ENCODE measurements at regions not wholly inside any gene's neighbourhood (a gene's known extent, or its start where the extent isn't known, plus 50 kb on each side); places are given as distances from the start of the nearest gene placed in this dataset.

DNA sequence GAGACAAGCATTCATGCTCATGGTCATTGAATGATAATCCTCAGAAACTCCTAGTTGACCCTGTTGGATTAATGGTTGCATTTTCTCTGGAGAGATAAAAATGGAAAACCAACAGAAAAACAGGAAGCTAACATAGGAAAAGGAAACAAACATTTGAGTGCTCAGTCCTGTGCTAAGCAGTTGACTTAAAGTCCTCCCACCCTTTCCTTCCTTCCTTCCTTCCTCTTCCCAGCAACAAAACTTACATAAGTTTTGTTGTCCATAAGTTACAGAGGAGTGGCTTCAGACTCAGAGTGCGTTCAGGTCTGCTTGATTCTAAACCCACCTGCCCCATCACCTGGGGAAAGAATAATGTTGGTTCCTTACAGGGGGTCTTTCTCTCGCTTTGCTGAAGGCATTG is 163.8 kb upstream of the RGMA start:
- H3K4me3 ChIP-seq = no peak overlapping the region
- H3K79me2 ChIP-seq (ENCODE audit: control insufficient read depth, insufficient read depth, low read length) = no peaks in the 10 kb centered on the region
- SMC1A ChIA-PET (ENCODE audit: uncharacterized antibody, unreplicated experiment) = no interaction called here
- CTCF ChIA-PET = no interaction called here
- in situ Hi-C loops (cut with MboI) = no loop called here
- H3K36me3 ChIP-seq (ENCODE audit: control insufficient read depth in 2 of 2, insufficient read depth in 2 of 2, low read length in 1 of 2) = no peaks in the 10 kb centered on the region
- POLR2A ChIA-PET = no interaction called here
- BruUV-seq (replicated peaks) = no TSS peak
- no peak overlapping the region for H3K4me2 ChIP-seq (ENCODE audit: control insufficient read depth, insufficient read depth)
- no peak for ATAC-seq
- H3K27ac ChIP-seq (ENCODE audit: control insufficient read depth, insufficient read depth) = no peak overlapping the region
- no peak for FAIRE-seq
- H4K20me1 ChIP-seq (ENCODE audit: control insufficient read depth, insufficient read depth) = no peaks in the 10 kb centered on the region
- intact Hi-C loops (cut with micrococcal nuclease; ENCODE audit: unreplicated experiment) = no loop called here
- no peaks in the 10 kb centered on the region for H3K27me3 ChIP-seq (replicated peaks in 1 of 2; ENCODE audit: control insufficient read depth in 2 of 2, insufficient read depth in 2 of 2, low read length in 1 of 2)
- 4% methylated on average over 2 of the region's 2 CpGs for WGBS (ENCODE audit: insufficient coverage, insufficient replicate concordance, low lambda C conversion rate, missing lambda C conversion rate)
- RAD21 ChIA-PET (ENCODE audit: unreplicated experiment) = no interaction called here
- H3K4me1 ChIP-seq (ENCODE audit: control insufficient read depth, insufficient read depth, low read length) = no peaks in the 10 kb centered on the region
- no peaks in the 10 kb centered on the region for H3K9me3 ChIP-seq (replicated peaks; ENCODE audit: control insufficient read depth, insufficient read depth, low read length)
- H3K9ac ChIP-seq (ENCODE audit: control insufficient read depth, insufficient read depth, low read length) = no peak overlapping the region
- no peak for DNase-seq (ENCODE audit: low read depth, low spot score)
- no peak for TF ChIP-seq MTA2 (IDR thresholded peaks at IDR 0.05; ENCODE audit: low read depth)
- no peak for TF ChIP-seq RFX5 (IDR thresholded peaks at IDR 0.05; ENCODE audit: low read depth, low read length)
- TF ChIP-seq SREBF2 (IDR thresholded peaks at IDR 0.05; ENCODE audit: low read length) = no peak
- TF ChIP-seq SIN3A (IDR thresholded peaks at IDR 0.05; ENCODE audit: low read depth, low read length) = no peak
- TF ChIP-seq RB1 (IDR thresholded peaks at IDR 0.05; ENCODE audit: borderline replicate concordance) = no peak
- no peak for TF ChIP-seq CBX3 (IDR thresholded peaks at IDR 0.05; ENCODE audit: borderline replicate concordance, low read depth)
- TF ChIP-seq ZZZ3 (IDR thresholded peaks at IDR 0.05; ENCODE audit: control insufficient read depth, insufficient read length, low read depth) = no peak
- TF ChIP-seq TCF12 (IDR thresholded peaks at IDR 0.05; ENCODE audit: low read depth, low read length) = no peak
- no peak for TF ChIP-seq POU2F2 (IDR thresholded peaks at IDR 0.05; ENCODE audit: borderline replicate concordance, low read depth, low read length)
- H2AFZ ChIP-seq (ENCODE audit: control insufficient read depth, low read depth, low read length) = no peak overlapping the region

DNA sequence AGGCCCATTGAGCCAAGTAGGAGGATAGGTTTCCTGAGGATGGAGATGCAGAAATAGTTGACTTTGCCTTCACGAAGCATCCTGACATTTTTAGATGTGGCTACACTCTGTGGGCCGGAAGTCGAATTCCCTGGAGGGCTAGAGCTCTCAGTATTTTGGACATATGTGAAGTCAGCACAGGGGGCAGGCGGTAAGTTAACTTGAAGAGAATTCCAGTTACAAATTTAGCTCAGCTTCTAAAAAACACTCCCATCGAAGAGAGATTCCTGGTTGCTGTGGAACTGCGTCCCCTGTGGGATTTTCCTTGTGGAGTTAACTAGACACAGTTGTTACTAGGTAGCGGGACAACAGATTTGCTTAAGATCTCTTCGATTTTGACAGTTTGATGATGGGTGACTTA is 161.9 kb upstream of the RGMA start:
- H3K4me2 ChIP-seq (ENCODE audit: control insufficient read depth, insufficient read depth) = no peak overlapping the region
- H3K4me1 ChIP-seq (ENCODE audit: control insufficient read depth, insufficient read depth, low read length) = no peaks in the 10 kb centered on the region
- RAD21 ChIA-PET (ENCODE audit: unreplicated experiment) = no interaction called here
- no peaks in the 10 kb centered on the region for H3K9me3 ChIP-seq (replicated peaks; ENCODE audit: control insufficient read depth, insufficient read depth, low read length)
- 25% methylated on average over 8 of the region's 8 CpGs for WGBS (ENCODE audit: insufficient coverage, insufficient replicate concordance, low lambda C conversion rate, missing lambda C conversion rate)
- DNase-seq (ENCODE audit: low read depth, low spot score) = no peak
- H3K27ac ChIP-seq (ENCODE audit: control insufficient read depth, insufficient read depth) = no peak overlapping the region
- no peak overlapping the region for H3K4me3 ChIP-seq
- intact Hi-C loops (cut with micrococcal nuclease; ENCODE audit: unreplicated experiment) (no loop called here), in situ Hi-C loops (cut with MboI) (no loop called here)
- CTCF ChIA-PET = no interaction called here
- H3K36me3 ChIP-seq (ENCODE audit: control insufficient read depth in 2 of 2, insufficient read depth in 2 of 2, low read length in 1 of 2) = no peaks in the 10 kb centered on the region
- SMC1A ChIA-PET (ENCODE audit: uncharacterized antibody, unreplicated experiment) = no interaction called here
- no peak overlapping the region for H3K9ac ChIP-seq (ENCODE audit: control insufficient read depth, insufficient read depth, low read length)
- POLR2A ChIA-PET = no interaction called here
- no TSS peak for BruUV-seq (replicated peaks)
- FAIRE-seq = no peak
- no peak overlapping the region for H2AFZ ChIP-seq (ENCODE audit: control insufficient read depth, low read depth, low read length)
- no peaks in the 10 kb centered on the region for H4K20me1 ChIP-seq (ENCODE audit: control insufficient read depth, insufficient read depth)
- no peaks in the 10 kb centered on the region; a peak in 1 of 4 replicates for H3K27me3 ChIP-seq (replicated peaks in 1 of 2; ENCODE audit: control insufficient read depth in 2 of 2, insufficient read depth in 2 of 2, low read length in 1 of 2)
- H3K79me2 ChIP-seq (ENCODE audit: control insufficient read depth, insufficient read depth, low read length) = no peaks in the 10 kb centered on the region
- no peak for ATAC-seq
- TF ChIP-seq YBX1 (IDR thresholded peaks at IDR 0.05) (no peak), BACH1 (IDR thresholded peaks at IDR 0.05; ENCODE audit: borderline replicate concordance) (no peak), SUPT20H (IDR thresholded peaks at IDR 0.05; ENCODE audit: borderline replicate concordance, control insufficient read depth, low read depth, low read length) (no peak)
- TF ChIP-seq, protein P1, sequence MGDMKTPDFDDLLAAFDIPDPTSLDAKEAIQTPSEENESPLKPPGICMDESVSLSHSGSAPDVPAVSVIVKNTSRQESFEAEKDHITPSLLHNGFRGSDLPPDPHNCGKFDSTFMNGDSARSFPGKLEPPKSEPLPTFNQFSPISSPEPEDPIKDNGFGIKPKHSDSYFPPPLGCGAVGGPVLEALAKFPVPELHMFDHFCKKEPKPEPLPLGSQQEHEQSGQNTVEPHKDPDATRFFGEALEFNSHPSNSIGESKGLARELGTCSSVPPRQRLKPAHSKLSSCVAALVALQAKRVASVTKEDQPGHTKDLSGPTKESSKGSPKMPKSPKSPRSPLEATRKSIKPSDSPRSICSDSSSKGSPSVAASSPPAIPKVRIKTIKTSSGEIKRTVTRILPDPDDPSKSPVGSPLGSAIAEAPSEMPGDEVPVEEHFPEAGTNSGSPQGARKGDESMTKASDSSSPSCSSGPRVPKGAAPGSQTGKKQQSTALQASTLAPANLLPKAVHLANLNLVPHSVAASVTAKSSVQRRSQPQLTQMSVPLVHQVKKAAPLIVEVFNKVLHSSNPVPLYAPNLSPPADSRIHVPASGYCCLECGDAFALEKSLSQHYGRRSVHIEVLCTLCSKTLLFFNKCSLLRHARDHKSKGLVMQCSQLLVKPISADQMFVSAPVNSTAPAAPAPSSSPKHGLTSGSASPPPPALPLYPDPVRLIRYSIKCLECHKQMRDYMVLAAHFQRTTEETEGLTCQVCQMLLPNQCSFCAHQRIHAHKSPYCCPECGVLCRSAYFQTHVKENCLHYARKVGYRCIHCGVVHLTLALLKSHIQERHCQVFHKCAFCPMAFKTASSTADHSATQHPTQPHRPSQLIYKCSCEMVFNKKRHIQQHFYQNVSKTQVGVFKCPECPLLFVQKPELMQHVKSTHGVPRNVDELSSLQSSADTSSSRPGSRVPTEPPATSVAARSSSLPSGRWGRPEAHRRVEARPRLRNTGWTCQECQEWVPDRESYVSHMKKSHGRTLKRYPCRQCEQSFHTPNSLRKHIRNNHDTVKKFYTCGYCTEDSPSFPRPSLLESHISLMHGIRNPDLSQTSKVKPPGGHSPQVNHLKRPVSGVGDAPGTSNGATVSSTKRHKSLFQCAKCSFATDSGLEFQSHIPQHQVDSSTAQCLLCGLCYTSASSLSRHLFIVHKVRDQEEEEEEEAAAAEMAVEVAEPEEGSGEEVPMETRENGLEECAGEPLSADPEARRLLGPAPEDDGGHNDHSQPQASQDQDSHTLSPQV (IDR thresholded peaks at IDR 0.05) = no peak
- TF ChIP-seq, protein P2, sequence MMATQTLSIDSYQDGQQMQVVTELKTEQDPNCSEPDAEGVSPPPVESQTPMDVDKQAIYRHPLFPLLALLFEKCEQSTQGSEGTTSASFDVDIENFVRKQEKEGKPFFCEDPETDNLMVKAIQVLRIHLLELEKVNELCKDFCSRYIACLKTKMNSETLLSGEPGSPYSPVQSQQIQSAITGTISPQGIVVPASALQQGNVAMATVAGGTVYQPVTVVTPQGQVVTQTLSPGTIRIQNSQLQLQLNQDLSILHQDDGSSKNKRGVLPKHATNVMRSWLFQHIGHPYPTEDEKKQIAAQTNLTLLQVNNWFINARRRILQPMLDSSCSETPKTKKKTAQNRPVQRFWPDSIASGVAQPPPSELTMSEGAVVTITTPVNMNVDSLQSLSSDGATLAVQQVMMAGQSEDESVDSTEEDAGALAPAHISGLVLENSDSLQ (IDR thresholded peaks at IDR 0.05) = no peak
- TF ChIP-seq, protein P3, sequence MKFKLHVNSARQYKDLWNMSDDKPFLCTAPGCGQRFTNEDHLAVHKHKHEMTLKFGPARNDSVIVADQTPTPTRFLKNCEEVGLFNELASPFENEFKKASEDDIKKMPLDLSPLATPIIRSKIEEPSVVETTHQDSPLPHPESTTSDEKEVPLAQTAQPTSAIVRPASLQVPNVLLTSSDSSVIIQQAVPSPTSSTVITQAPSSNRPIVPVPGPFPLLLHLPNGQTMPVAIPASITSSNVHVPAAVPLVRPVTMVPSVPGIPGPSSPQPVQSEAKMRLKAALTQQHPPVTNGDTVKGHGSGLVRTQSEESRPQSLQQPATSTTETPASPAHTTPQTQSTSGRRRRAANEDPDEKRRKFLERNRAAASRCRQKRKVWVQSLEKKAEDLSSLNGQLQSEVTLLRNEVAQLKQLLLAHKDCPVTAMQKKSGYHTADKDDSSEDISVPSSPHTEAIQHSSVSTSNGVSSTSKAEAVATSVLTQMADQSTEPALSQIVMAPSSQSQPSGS (IDR thresholded peaks at IDR 0.05; ENCODE audit: low read length) = no peak

All from GM12878 (cell line).